T1000 (cell line): ENCODE measurements at regions not wholly inside any gene's neighbourhood (a gene's known extent, or its start where the extent isn't known, plus 50 kb on each side); places are given as distances from the start of the nearest gene placed in this dataset.

ENCODE experiments used
- DNase-seq: peaks from one replicate; lab custom pipeline; 2025; ENCODE audit warnings: mixed read lengths; lab: John Stamatoyannopoulos, UW

DNA sequence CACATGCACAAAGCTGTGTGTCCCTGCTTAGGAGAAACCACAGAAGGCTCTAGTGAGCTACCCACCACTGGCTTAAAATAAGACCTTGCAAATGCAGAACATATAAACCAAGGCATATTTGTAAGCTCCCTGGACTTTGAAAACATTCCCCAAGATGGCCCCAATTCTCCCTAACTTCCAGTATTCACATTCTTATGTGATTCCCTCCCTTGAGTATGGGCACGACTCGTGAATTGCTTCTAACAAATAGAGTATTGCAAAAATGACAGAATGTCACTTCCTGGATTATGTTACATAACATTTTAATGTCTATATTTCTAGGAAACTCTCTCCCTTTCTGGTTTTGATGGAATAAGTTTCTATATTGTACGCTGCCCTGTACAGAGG lies 131.8 kb upstream of the MCTP2 start:
- no peak for DNase-seq

- no peak for DNase-seq
These were observed 132.3 kb upstream of the MCTP2 start for GRCh38 chr15:94098921-94099573.

DNA sequence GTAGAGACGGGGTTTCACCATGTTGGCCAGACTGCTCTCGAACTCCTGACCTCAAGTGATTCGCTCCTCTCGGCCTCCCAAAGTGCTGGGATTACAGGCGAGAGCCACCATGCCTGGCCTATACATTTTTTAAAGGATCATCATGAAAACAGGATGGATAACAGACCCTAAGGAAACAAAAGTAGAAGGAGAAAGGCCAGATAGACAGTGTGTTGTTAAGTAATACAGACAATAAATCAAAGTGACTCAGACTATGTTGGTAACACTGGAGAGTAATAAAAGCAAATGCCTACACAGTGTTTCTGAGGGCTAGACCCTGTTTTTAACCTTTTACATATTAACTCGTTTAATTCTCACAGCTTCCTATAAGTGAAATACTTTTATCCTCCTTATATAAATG lies 133.8 kb upstream of the MCTP2 start:
- DNase-seq, result no peak

GRCh38 chr15:94094310-94094709 lies 137.1 kb upstream of the MCTP2 start:
- DNase-seq, result no peak

DNA sequence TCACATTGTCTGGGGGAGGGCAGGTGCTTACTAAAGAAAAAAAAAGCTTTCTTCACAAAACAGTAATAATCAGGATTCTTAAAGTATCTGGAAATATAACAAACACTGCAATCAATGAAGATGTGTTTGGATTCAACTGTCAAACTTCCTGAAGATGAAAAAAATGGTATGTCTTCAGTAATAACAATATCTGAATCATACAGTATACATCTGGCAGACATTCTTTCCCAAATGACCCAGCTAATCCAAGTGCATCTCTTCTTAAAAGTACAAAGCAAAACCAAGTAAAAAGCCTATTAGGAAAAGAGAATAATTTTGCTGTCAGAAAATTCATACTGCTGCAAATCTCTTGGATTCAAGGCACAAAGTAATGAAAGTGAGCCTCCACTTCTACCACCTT lies 145.0 kb upstream of the MCTP2 start:
- no peak for DNase-seq

DNA sequence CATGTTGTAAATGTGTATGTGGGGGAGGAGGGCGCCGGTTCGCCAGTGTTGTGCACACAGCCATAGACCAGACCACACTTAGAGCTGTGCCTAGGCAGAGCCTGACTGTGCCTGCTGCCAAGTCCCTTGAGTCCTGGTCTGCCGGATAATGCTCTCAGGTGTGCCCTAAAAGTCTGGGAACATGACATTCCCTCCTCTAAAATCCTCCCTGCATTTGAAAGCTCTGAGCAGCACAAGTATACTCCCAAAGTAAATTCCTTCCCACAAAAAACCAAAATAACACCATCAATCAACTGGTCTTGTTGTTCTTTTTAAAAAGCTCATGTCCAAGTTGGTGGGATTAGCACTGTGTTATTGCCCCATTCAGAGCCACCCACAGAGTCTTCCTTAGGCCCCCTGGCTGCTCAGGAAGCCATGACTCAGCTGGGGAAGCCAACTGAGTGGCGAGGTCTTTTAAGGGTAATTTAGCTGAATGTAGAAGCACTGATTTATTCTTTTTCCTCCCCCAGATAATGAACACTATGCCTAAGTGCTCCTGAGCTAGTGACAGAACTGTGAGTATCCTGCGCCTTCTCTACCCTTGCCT lies 147.8 kb upstream of the MCTP2 start:
- DNase-seq, result no peak

DNA sequence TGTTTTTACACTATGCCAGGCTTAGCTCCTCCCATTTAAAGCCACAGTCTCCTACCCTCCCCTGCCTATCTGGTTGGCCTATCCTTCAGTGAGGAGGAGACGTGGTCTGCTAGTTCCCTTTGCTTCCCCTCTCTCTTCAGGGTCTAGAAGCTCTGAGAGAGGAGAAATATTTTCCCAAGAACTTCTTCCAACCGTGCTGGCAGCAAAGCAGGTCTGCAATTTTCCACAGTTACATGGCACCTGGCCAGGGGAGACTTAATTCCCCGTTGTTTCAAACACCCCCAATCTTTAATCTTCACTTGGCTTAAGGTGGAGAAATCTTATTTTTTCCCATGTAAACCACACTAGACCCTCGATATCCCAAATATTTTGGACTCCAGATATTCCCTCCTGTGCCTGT lies 149.5 kb upstream of the MCTP2 start:
- DNase-seq, result no peak

DNA sequence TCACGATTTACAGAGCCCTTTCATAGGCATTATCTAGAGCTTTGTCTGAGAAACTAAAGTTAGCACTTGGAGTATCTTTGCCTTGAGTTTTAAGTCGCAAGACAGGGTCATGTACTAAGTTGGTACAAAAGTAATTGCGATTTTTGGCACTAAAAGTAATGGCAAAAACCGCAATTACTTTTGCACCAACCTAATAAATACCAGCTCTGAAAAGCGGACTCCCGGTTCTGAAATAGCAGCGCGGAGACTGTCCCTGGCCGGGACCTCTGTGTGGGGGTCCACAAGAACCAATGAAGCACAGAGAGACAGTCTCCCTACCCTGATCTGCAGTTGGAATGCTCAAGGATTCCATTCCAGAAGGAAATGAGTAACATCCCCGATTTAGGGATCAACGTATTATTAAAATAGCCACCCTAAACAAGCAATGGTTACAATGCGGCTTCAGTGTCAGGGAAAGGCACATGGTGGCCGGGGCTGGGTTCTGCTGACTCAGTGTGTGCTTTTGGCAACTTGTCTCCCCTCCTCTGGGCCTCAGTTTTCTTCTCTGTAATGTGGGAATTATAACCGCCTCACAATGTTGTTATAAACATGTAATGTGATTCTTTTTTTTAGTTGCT lies 150.3 kb upstream of the MCTP2 start:
- DNase-seq, result no peak

DNA sequence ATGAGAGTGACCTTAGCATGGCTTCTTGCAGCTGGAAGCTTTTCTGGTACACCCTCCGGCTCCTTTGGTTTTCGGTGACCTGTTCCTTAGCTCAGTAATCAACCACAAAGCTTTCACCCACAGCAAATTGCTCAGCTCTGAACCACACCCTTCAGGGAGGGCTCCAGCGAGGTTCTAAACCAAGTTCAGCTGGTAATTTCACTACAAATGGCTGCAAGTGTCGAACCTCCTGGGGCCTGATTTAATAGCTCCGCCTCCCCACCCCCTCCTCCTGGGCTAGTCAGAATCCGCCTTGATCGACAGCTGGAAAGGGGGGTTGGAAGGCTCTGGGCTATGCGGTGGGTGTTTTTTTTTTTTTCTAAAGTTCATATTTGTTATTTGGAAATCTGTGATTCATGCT lies 150.9 kb upstream of the MCTP2 start:
- DNase-seq, result peak; percentile 74

GRCh38 chr15:94079968-94080367 lies 151.4 kb upstream of the MCTP2 start:
- no peak for DNase-seq

GRCh38 chr15:94079459-94079858 lies 151.9 kb upstream of the MCTP2 start:
- DNase-seq, result no peak

- no peak for DNase-seq
These were observed 153.4 kb upstream of the MCTP2 start for GRCh38 chr15:94077938-94078337.

GRCh38 chr15:94075349-94075748 lies 156.0 kb upstream of the MCTP2 start:
- DNase-seq, result no peak

GRCh38 chr15:94070356-94071295 lies 160.7 kb upstream of the MCTP2 start:
- no peak for DNase-seq

DNA sequence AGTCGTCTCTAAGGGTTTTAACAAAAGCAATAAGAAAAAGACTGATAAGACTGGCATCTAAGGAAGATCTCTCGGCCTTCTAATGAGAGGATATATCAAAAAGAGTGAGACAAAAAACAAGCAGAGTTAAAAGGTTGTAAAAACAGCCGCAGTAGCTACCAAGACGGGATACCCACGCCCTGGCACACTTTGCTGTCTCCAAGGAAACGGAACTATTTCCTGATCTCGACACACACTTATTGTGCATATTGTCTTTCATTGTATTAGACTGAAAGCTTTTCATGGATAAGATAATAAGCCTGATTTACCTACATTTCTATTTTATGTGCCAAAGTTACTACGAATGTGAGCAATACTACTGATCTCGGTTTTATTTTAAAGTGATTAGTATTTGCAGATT lies 161.5 kb upstream of the MCTP2 start:
- DNase-seq, result no peak

DNA sequence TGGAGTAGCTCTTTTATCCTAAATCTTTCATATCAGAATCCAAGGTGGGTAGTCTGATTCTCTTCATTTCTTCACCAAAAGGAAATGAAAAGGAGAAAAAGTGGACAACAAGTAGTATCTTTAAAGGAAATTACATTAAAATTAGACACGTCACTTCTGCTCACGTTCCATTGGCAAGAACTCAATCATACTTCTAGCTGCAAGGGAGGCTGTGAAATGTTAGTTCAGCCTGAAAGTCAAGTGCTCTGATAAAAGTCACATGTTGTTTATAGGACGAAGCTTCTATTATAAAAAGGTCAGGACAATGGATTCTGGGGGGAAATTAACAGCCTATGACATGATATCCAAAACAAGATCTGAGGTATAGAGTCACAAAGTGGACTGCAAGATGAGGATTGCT lies 164.6 kb upstream of the MCTP2 start:
- no peak for DNase-seq

GRCh38 chr15:94066046-94066445 lies 165.3 kb upstream of the MCTP2 start:
- DNase-seq, result no peak

DNA sequence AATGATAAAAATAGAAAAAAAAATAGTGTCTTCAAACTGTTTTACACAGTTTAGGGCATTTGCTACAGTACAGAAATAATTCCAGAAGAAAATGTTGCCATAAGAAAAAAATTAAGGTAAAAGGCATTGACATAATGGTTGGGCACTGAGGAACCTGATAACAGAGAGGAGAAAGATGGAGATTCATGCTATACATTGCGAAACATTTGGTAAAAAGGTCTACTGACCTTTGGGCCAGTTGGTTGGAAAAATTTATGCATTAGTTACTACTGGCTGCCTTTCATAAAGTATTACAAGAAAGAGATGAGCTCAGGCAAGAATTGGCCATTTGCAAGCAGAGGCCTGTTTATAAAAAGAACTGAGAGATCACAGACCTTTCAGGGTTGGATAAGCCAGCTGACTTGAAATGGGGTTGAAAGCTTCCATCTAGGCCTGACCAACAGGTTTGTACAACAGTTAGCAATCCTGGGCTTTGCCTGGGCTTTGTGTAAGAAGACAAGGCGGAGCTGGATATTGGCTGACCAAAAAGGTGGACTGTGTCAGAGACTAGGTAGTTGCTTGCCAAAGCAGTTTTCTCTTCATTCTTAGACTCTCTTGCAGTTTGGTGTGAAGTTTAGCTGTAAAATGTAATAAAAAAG lies 166.6 kb upstream of the MCTP2 start:
- DNase-seq, result no peak

- DNase-seq, result no peak
These were observed 170.3 kb upstream of the MCTP2 start for GRCh38 chr15:94061041-94061440.

- no peak for DNase-seq
These were observed 172.3 kb upstream of the MCTP2 start for GRCh38 chr15:94059013-94059587.

DNA sequence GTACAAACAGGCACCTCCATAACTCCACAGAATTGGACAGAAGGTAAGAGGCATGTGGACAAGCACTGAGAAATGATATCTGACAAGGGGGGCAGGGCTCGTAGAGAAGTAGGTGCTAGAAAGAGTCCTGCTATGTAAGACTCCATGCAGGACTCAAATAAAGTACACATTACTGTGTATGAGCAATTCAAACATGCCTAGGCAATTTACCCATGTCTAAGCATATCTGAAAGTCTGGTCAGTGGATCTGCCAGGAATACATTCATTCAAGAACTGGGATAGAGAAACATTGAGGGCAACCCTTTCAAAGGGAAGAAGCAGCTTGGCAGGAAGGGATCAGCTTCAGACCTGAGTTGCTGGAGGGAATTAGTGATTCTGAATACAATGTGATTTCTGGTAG lies 174.1 kb upstream of the MCTP2 start:
- no peak for DNase-seq

DNA sequence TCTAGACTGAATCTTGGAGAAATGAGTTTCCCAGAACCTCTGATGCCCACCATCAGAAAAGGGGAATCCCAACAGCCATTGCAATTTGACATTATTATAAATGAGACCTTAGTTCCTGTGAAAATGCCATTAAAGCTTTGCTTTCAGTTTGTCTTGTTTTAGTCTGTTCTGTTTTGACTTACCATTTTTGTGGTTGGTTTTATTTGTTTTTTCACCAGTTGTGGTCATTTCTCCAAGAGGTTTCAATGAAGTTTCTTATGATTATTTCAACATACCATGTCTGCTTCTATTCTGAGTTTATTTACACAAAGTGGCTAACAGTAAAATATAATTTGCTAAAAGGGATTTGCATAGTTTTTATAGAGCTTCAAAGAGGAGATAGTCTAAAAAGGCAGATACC lies 175.0 kb upstream of the MCTP2 start:
- no peak for DNase-seq
